Fibroblast of lung (primary cell): ENCODE measurements at regions not wholly inside any gene's neighbourhood (a gene's known extent, or its start where the extent isn't known, plus 50 kb on each side); places are given as distances from the start of the nearest gene placed in this dataset.

Source experiments
- EZH2 ChIP-seq: IDR thresholded peaks from 2 replicates; pipeline ENCODE4 v1.5.1; 2012; ENCODE audit warnings: low read length, control low read depth, mild to moderate bottlenecking; ENCODE audit errors: missing control alignments
- TF ChIP-seq, protein P1 (sequence below), 2 donors: IDR thresholded peaks in 1 of 2; conservative IDR thresholded peaks in 1 of 2; 1 replicate in 1 of 2; 2 replicates in 1 of 2; pipeline ENCODE4 v1.5.1; 2011 to 2012; ENCODE audit warnings: low read length in 2 of 2, control low read depth in 1 of 2, inconsistent platforms in 1 of 2, low read depth in 1 of 2, mild to moderate bottlenecking in 1 of 2

DNA sequence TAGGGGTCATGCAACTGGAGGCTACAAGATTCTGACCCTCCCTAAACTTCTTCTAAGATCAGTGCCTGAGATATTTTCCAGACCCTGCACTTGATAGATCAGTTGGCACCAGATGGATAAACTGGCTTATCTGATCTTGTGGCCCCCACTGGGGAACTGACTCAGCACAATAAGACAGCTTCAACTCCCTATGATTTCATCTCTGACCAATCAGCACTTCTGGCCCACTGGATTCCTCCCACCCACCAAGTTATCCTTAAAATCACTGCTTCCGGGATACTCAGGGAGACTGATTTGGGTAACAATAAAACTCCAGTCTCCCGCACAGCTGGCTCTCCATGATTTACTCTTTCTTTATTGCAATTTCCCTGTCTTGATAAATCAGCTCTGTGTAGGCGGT is 2180.4 kb upstream of the WWC1 start:
- TF ChIP-seq, protein P1, sequence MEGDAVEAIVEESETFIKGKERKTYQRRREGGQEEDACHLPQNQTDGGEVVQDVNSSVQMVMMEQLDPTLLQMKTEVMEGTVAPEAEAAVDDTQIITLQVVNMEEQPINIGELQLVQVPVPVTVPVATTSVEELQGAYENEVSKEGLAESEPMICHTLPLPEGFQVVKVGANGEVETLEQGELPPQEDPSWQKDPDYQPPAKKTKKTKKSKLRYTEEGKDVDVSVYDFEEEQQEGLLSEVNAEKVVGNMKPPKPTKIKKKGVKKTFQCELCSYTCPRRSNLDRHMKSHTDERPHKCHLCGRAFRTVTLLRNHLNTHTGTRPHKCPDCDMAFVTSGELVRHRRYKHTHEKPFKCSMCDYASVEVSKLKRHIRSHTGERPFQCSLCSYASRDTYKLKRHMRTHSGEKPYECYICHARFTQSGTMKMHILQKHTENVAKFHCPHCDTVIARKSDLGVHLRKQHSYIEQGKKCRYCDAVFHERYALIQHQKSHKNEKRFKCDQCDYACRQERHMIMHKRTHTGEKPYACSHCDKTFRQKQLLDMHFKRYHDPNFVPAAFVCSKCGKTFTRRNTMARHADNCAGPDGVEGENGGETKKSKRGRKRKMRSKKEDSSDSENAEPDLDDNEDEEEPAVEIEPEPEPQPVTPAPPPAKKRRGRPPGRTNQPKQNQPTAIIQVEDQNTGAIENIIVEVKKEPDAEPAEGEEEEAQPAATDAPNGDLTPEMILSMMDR (conservative IDR thresholded peaks at IDR 0.05 in 1 of 2, IDR thresholded peaks at IDR 0.05 in 1 of 2; ENCODE audit: low read depth in 1 of 2, low read length in 2 of 2), result no peak
- TF ChIP-seq EZH2, result no peak
